SK-N-SH treated with all-trans-retinoic acid at 6 μM for 48 hours (cell line): ENCODE measurements at regions not wholly inside any gene's neighbourhood (a gene's known extent, or its start where the extent isn't known, plus 50 kb on each side); places are given as distances from the start of the nearest gene placed in this dataset.

Source experiments
- CREB5 ChIP-seq: fragments of 250-450 bp; sonication (Bioruptor Pico); IDR thresholded peaks from 2 replicates; pipeline ENCODE4 v1.5.1; 2020; ENCODE audit warnings: low read depth, mild to moderate bottlenecking, moderate library complexity
- GLIS3 ChIP-seq: fragments of 250-450 bp; sonication (Bioruptor Pico); IDR thresholded peaks from 2 replicates; pipeline ENCODE4 v1.5.0; 2020; ENCODE audit warnings: mild to moderate bottlenecking, moderate library complexity
- PATZ1 ChIP-seq: fragments of 250-450 bp; sonication (Bioruptor Pico); IDR thresholded peaks from 2 replicates; pipeline ENCODE4 v1.8.0; 2020; ENCODE audit warnings: mild to moderate bottlenecking, moderate library complexity, borderline replicate concordance
- RARB ChIP-seq: fragments of 250-450 bp; sonication (Bioruptor Pico); IDR thresholded peaks from 2 replicates; pipeline ENCODE4 v1.8.0; 2021; ENCODE audit warnings: mild to moderate bottlenecking, moderate library complexity
- ZFP30 ChIP-seq: fragments of 450-650 bp; formaldehyde crosslinking; IDR thresholded peaks from 2 replicates; pipeline ENCODE4 v1.5.0; 2022; ENCODE audit warnings: mild to moderate bottlenecking, moderate library complexity
- ZNF565 ChIP-seq: fragments of 450-650 bp; formaldehyde crosslinking; conservative IDR thresholded peaks from 2 replicates; pipeline ENCODE4 v1.5.0; 2020; ENCODE audit warnings: low read depth, mild to moderate bottlenecking, moderate library complexity
- ZNF8 ChIP-seq: fragments of 450-650 bp; formaldehyde crosslinking; IDR thresholded peaks from 2 replicates; pipeline ENCODE4 v1.5.0; 2020; ENCODE audit warnings: mild to moderate bottlenecking, moderate library complexity

GRCh38 chr16:60902114-60902513, 1134.1 kb downstream of the CDH8 start:
- TF ChIP-seq ZNF8: no peak
- no peak for TF ChIP-seq ZNF565 (CRISPR knock-in tag)
- TF ChIP-seq GLIS3 (CRISPR knock-in tag): no peak
- TF ChIP-seq RARB (CRISPR knock-in tag): no peak
- no peak for TF ChIP-seq ZFP30 (CRISPR knock-in tag)
- TF ChIP-seq CREB5 (CRISPR knock-in tag): no peak
- no peak for TF ChIP-seq PATZ1 (CRISPR knock-in tag)
